Gastrocnemius medialis (tissue), 4 donors: ENCODE measurements at regions not wholly inside any gene's neighbourhood (a gene's known extent, or its start where the extent isn't known, plus 50 kb on each side); places are given as distances from the start of the nearest gene placed in this dataset.

Experiments used
- POLR2A ChIP-seq, 2 donors: fragments of 450-650 bp; IDR thresholded peaks; one replicate each; pipeline ENCODE4 v1.6.1; 2017; ENCODE audit warnings: antibody characterized with exemption in 2 of 2, mild to moderate bottlenecking in 2 of 2, moderate library complexity in 2 of 2
- TF ChIP-seq, protein P1 (sequence below), 5 experiments: fragments of 450-650 bp in 3 of 5; fragments of 200-600 bp in 2 of 5; sonication (generic) in 2 of 5; IDR thresholded peaks in 4 of 5; conservative IDR thresholded peaks in 1 of 5; 1 replicate in 4 of 5; 2 replicates in 1 of 5; pipeline ENCODE4 v1.5.1; 2016 to 2019; ENCODE audit warnings: antibody characterized with exemption in 5 of 5, mild to moderate bottlenecking in 3 of 5, moderate library complexity in 3 of 5

GRCh38 chr6:114839019-114839418 is 496.2 kb upstream of the HS3ST5 start:
- TF ChIP-seq, protein P1, sequence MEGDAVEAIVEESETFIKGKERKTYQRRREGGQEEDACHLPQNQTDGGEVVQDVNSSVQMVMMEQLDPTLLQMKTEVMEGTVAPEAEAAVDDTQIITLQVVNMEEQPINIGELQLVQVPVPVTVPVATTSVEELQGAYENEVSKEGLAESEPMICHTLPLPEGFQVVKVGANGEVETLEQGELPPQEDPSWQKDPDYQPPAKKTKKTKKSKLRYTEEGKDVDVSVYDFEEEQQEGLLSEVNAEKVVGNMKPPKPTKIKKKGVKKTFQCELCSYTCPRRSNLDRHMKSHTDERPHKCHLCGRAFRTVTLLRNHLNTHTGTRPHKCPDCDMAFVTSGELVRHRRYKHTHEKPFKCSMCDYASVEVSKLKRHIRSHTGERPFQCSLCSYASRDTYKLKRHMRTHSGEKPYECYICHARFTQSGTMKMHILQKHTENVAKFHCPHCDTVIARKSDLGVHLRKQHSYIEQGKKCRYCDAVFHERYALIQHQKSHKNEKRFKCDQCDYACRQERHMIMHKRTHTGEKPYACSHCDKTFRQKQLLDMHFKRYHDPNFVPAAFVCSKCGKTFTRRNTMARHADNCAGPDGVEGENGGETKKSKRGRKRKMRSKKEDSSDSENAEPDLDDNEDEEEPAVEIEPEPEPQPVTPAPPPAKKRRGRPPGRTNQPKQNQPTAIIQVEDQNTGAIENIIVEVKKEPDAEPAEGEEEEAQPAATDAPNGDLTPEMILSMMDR (IDR thresholded peaks at IDR 0.05 in 4 of 5, conservative IDR thresholded peaks at IDR 0.05 in 1 of 5) = no peak
- no peak for TF ChIP-seq POLR2A (IDR thresholded peaks at IDR 0.05)
